ENCODE measurements at regions not wholly inside any gene's neighbourhood (a gene's known extent, or its start where the extent isn't known, plus 50 kb on each side); places are given as distances from the start of the nearest gene placed in this dataset.
"Not testable (repeated sequence)": the region's sequence is repeated elsewhere in the genome, so short reads cannot be mapped to it uniquely, and the experiment has no call there.

- not testable (repeated sequence) for DNase-seq
Observed at GRCh38 chr19:30933454-30933853, 415.8 kb downstream of the TSHZ3 start.

- DNase-seq: no peak
Observed at GRCh38 chr19:30932854-30933253, 416.4 kb downstream of the TSHZ3 start.

GRCh38 chr19:30930941-30931706, 418.1 kb downstream of the TSHZ3 start:
- DNase-seq: no peak

- DNase-seq: no peak
Observed at GRCh38 chr19:30927705-30928104, 421.5 kb downstream of the TSHZ3 start.

GRCh38 chr19:30924670-30925069, 424.6 kb downstream of the TSHZ3 start:
- no peak for DNase-seq

- no peak for DNase-seq
Observed at GRCh38 chr19:30924069-30924636, 425.1 kb downstream of the TSHZ3 start.

GRCh38 chr19:30923621-30924020, 425.6 kb downstream of the TSHZ3 start:
- DNase-seq: no peak

- no peak for DNase-seq
Observed at GRCh38 chr19:30923096-30923495, 426.1 kb downstream of the TSHZ3 start.

- DNase-seq: no peak
Observed at GRCh38 chr19:30920222-30920621, 429.0 kb downstream of the TSHZ3 start.

GRCh38 chr19:30919737-30920136, 429.5 kb downstream of the TSHZ3 start:
- no peak for DNase-seq

GRCh38 chr19:30916238-30916637, 433.0 kb downstream of the TSHZ3 start:
- no peak for DNase-seq

- DNase-seq: no peak
Observed at GRCh38 chr19:30911491-30911890, 437.7 kb downstream of the TSHZ3 start.

- no peak for DNase-seq
Observed at GRCh38 chr19:30910485-30911240, 438.6 kb downstream of the TSHZ3 start.

- no peak for DNase-seq
Observed at GRCh38 chr19:30909216-30909615, 440.0 kb downstream of the TSHZ3 start.

- DNase-seq: no peak
Observed at GRCh38 chr19:30908262-30908771, 440.9 kb downstream of the TSHZ3 start.

GRCh38 chr19:30906871-30907270, 442.4 kb downstream of the TSHZ3 start:
- no peak for DNase-seq

- DNase-seq: no peak
Observed at GRCh38 chr19:30900051-30900450, 449.2 kb downstream of the TSHZ3 start.

GRCh38 chr19:30898353-30899103, 450.7 kb downstream of the TSHZ3 start:
- DNase-seq: no peak

- no peak for DNase-seq
Observed at GRCh38 chr19:30897553-30897952, 451.7 kb downstream of the TSHZ3 start.

- DNase-seq: no peak
Observed at GRCh38 chr19:30897034-30897433, 452.2 kb downstream of the TSHZ3 start.

- DNase-seq: no peak
Observed at GRCh38 chr19:30896554-30896953, 452.7 kb downstream of the TSHZ3 start.

GRCh38 chr19:30895946-30896345, 453.3 kb downstream of the TSHZ3 start:
- no peak for DNase-seq

- no peak for DNase-seq
Observed at GRCh38 chr19:30891051-30891450, 458.2 kb downstream of the TSHZ3 start.
